ENCODE measurements at regions not wholly inside any gene's neighbourhood (a gene's known extent, or its start where the extent isn't known, plus 50 kb on each side); places are given as distances from the start of the nearest gene placed in this dataset.

- Histone ChIP-seq H3K9me2 (ENCODE audit: insufficient read depth) (no peaks in the 10 kb centered on the region), H3K4me3 (replicated peaks in 1 of 2; ENCODE audit: low read depth in 1 of 2, low read length in 2 of 2) (no peak overlapping the region), H3K36me3 (ENCODE audit: control insufficient read depth in 1 of 2, insufficient read depth in 2 of 2, low read length in 2 of 2) (no peaks in the 10 kb centered on the region), H3K27ac (ENCODE audit: low read depth, low read length) (no peak overlapping the region), H3K4me2 (ENCODE audit: low read length) (no peak overlapping the region), H2AFZ (ENCODE audit: low read depth, low read length, poor library complexity, severe bottlenecking) (no peak overlapping the region), H3K4me1 (ENCODE audit: control insufficient read depth in 1 of 2, insufficient read depth in 2 of 2, low read length in 2 of 2) (no peaks in the 10 kb centered on the region), H3K9ac (ENCODE audit: low read length) (no peak overlapping the region), H3K9me3 (ENCODE audit: control insufficient read depth in 1 of 2, insufficient read depth in 1 of 2, low read depth in 1 of 2, low read length in 2 of 2) (no peaks in the 10 kb centered on the region), H3K79me2 (ENCODE audit: insufficient read depth, low read length) (no peaks in the 10 kb centered on the region), H3K27me3 (ENCODE audit: insufficient read depth, low read length) (no peaks in the 10 kb centered on the region), H4K20me1 (ENCODE audit: insufficient read depth) (no peaks in the 10 kb centered on the region)
- ChIA-PET CTCF (no interaction called here), RAD21 (ENCODE audit: low non-redundant PET in 1 of 2, low total read pairs in 2 of 2, uncharacterized antibody in 2 of 2, unreplicated experiment in 2 of 2) (no interaction called here), POLR2A (no interaction called here)
- ATAC-seq (no peak), DNase-seq (ENCODE audit: low read depth, low spot score) (no peak)
- TF ChIP-seq JUND (IDR thresholded peaks at IDR 0.05): no peak
- intact Hi-C loops (cut with micrococcal nuclease): no loop called here
- no TSS peak for BruUV-seq (replicated peaks)
Measured at GRCh38 chr18:46397174-46397573, 259.8 kb downstream of the LOXHD1 start.

GRCh38 chr18:46398005-46398404, 259.0 kb downstream of the LOXHD1 start:
- Histone ChIP-seq H4K20me1 (ENCODE audit: insufficient read depth) (no peaks in the 10 kb centered on the region), H3K27me3 (ENCODE audit: insufficient read depth, low read length) (no peaks in the 10 kb centered on the region), H3K9me2 (ENCODE audit: insufficient read depth) (no peaks in the 10 kb centered on the region), H3K27ac (ENCODE audit: low read depth, low read length) (no peak overlapping the region), H3K79me2 (ENCODE audit: insufficient read depth, low read length) (no peaks in the 10 kb centered on the region), H3K9me3 (ENCODE audit: control insufficient read depth in 1 of 2, insufficient read depth in 1 of 2, low read depth in 1 of 2, low read length in 2 of 2) (no peaks in the 10 kb centered on the region), H3K4me2 (ENCODE audit: low read length) (no peak overlapping the region), H2AFZ (ENCODE audit: low read depth, low read length, poor library complexity, severe bottlenecking) (no peak overlapping the region), H3K36me3 (ENCODE audit: control insufficient read depth in 1 of 2, insufficient read depth in 2 of 2, low read length in 2 of 2) (no peaks in the 10 kb centered on the region), H3K9ac (ENCODE audit: low read length) (no peak overlapping the region), H3K4me3 (replicated peaks in 1 of 2; ENCODE audit: low read depth in 1 of 2, low read length in 2 of 2) (no peak overlapping the region), H3K4me1 (ENCODE audit: control insufficient read depth in 1 of 2, insufficient read depth in 2 of 2, low read length in 2 of 2) (no peaks in the 10 kb centered on the region)
- ChIA-PET RAD21 (ENCODE audit: low non-redundant PET in 1 of 2, low total read pairs in 2 of 2, uncharacterized antibody in 2 of 2, unreplicated experiment in 2 of 2) (no interaction called here), POLR2A (no interaction called here), CTCF (no interaction called here)
- TF ChIP-seq, protein P1, sequence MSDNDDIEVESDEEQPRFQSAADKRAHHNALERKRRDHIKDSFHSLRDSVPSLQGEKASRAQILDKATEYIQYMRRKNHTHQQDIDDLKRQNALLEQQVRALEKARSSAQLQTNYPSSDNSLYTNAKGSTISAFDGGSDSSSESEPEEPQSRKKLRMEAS (IDR thresholded peaks at IDR 0.05): no peak
- TF ChIP-seq FOSL1 (IDR thresholded peaks at IDR 0.05; ENCODE audit: low read depth) (no peak), YY1 (IDR thresholded peaks at IDR 0.05; ENCODE audit: extremely low read depth, insufficient replicate concordance, low read depth, low read length) (no peak), JUND (IDR thresholded peaks at IDR 0.05) (no peak), EZH2phosphoT487 (IDR thresholded peaks at IDR 0.05; ENCODE audit: borderline replicate concordance) (no peak), ELF1 (IDR thresholded peaks at IDR 0.05; ENCODE audit: borderline replicate concordance, low read depth) (no peak), CEBPB (IDR thresholded peaks at IDR 0.05; ENCODE audit: low read depth) (no peak)
- TF ChIP-seq, protein P2, sequence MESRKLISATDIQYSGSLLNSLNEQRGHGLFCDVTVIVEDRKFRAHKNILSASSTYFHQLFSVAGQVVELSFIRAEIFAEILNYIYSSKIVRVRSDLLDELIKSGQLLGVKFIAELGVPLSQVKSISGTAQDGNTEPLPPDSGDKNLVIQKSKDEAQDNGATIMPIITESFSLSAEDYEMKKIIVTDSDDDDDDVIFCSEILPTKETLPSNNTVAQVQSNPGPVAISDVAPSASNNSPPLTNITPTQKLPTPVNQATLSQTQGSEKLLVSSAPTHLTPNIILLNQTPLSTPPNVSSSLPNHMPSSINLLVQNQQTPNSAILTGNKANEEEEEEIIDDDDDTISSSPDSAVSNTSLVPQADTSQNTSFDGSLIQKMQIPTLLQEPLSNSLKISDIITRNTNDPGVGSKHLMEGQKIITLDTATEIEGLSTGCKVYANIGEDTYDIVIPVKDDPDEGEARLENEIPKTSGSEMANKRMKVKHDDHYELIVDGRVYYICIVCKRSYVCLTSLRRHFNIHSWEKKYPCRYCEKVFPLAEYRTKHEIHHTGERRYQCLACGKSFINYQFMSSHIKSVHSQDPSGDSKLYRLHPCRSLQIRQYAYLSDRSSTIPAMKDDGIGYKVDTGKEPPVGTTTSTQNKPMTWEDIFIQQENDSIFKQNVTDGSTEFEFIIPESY (IDR thresholded peaks at IDR 0.05; ENCODE audit: extremely low read depth, insufficient replicate concordance, low read length): no peak
- BruUV-seq (replicated peaks): no TSS peak
- DNase-seq (ENCODE audit: low read depth, low spot score) (no peak), ATAC-seq (no peak)
- intact Hi-C loops (cut with micrococcal nuclease): no loop called here

Data from HCT116 (cell line).